H1 (cell line): ENCODE measurements at regions not wholly inside any gene's neighbourhood (a gene's known extent, or its start where the extent isn't known, plus 50 kb on each side); places are given as distances from the start of the nearest gene placed in this dataset.

ENCODE experiments used
- CTCF ChIA-PET: fragments of 300-600 bp; sonication (Branson Sonifier 250); formaldehyde crosslinking; loops from one replicate; lab custom pipeline; 2021; ENCODE audit not compliant: partially characterized antibody; lab: Charles Lee
- POLR2A ChIA-PET: fragments of 300-600 bp; sonication (Branson Sonifier 250); formaldehyde crosslinking; loops from one replicate; lab custom pipeline; 2021; ENCODE audit warnings: inconsistent platforms; ENCODE audit not compliant: partially characterized antibody; lab: Charles Lee
- DNase-seq, 2 experiments: peaks; one replicate each; pipeline versions ENCODE4 v3.0.0 to v3.0.0-alpha.2; 2010 to 2022; ENCODE audit warnings: low spot score in 2 of 2, low read depth in 1 of 2, mixed read lengths in 1 of 2
- FAIRE-seq: peaks from 2 replicates; lab custom pipeline; 2011; peaks lifted over from hg19 to GRCh38; lab: Jason Lieb, UNC
- H2AFZ ChIP-seq: 2 replicates; pipeline ENCODE4 v1.8.1; 2012; ENCODE audit warnings: low read length, inconsistent platforms
- H2AK5ac ChIP-seq: 2 replicates; pipeline ENCODE4 v1.6.1; 2013; ENCODE audit warnings: low read depth, low read length
- H2BK120ac ChIP-seq: replicated peaks from 2 replicates; pipeline ENCODE3; 2013; ENCODE audit warnings: low read depth, low read length, inconsistent platforms
- H2BK12ac ChIP-seq: 2 replicates; pipeline ENCODE4 v1.6.1; 2013; ENCODE audit warnings: low read depth, low read length
- H2BK15ac ChIP-seq: 2 replicates; pipeline ENCODE4 v1.6.1; 2013; ENCODE audit warnings: low read length
- H2BK20ac ChIP-seq: 2 replicates; pipeline ENCODE4 v1.6.1; 2013; ENCODE audit warnings: low read length
- H2BK5ac ChIP-seq: 2 replicates; pipeline ENCODE4 v1.6.1; 2013; ENCODE audit warnings: low read depth, low read length
- H3K14ac ChIP-seq: 2 replicates; pipeline ENCODE4 v1.6.1; 2013; ENCODE audit warnings: inconsistent platforms; ENCODE audit not compliant: insufficient read length
- H3K18ac ChIP-seq: 2 replicates; pipeline ENCODE4 v1.6.1; 2013; ENCODE audit warnings: low read length; ENCODE audit errors: extremely low read depth
- H3K23ac ChIP-seq: 2 replicates; pipeline ENCODE4 v1.6.1; 2013; ENCODE audit warnings: inconsistent platforms; ENCODE audit not compliant: insufficient read length
- H3K23me2 ChIP-seq: 2 replicates; pipeline ENCODE4 v1.6.1; 2013; ENCODE audit warnings: low read depth, low read length
- H3K27ac ChIP-seq: 2 replicates; pipeline ENCODE4 v1.6.1; 2011; ENCODE audit warnings: low read depth, low read length, inconsistent platforms
- H3K27me3 ChIP-seq, 4 experiments: replicated peaks in 1 of 4; 1 replicate in 1 of 4; 2 replicates in 3 of 4; pipeline versions ENCODE4 v1.6.1 to v1.8.1; 2011 to 2013; ENCODE audit warnings: low read length in 3 of 4, mild to moderate bottlenecking in 3 of 4, inconsistent platforms in 2 of 4, mixed read lengths in 2 of 4, moderate library complexity in 1 of 4; ENCODE audit not compliant: control insufficient read depth in 3 of 4, insufficient read depth in 3 of 4; ENCODE audit errors: extremely low read depth in 1 of 4
- H3K36me3 ChIP-seq, 4 experiments: 2 replicates each; pipeline versions ENCODE4 v1.6.1 to v1.8.1; 2011 to 2013; ENCODE audit warnings: mild to moderate bottlenecking in 4 of 4, low read length in 3 of 4, moderate library complexity in 2 of 4, control low read depth in 1 of 4, inconsistent platforms in 1 of 4; ENCODE audit not compliant: insufficient read depth in 4 of 4, control insufficient read depth in 2 of 4
- H3K4ac ChIP-seq: replicated peaks from 2 replicates; pipeline ENCODE3; 2013; ENCODE audit warnings: low read length, low read depth, mixed read lengths, inconsistent platforms; ENCODE audit not compliant: insufficient read length
- H3K4me1 ChIP-seq, 4 experiments: replicated peaks in 1 of 4; 1 replicate in 1 of 4; 2 replicates in 3 of 4; pipeline versions ENCODE4 v1.6.1 to v1.8.1; 2011 to 2013; ENCODE audit warnings: low read length in 3 of 4, inconsistent platforms in 2 of 4, mixed read lengths in 1 of 4; ENCODE audit not compliant: insufficient read depth in 4 of 4, control insufficient read depth in 3 of 4
- H3K4me2 ChIP-seq, 2 experiments: 2 replicates each; pipeline versions ENCODE4 v1.6.1 to v1.8.1; 2011 to 2013; ENCODE audit warnings: low read depth in 2 of 2, low read length in 2 of 2, control low read depth in 1 of 2, inconsistent platforms in 1 of 2, mild to moderate bottlenecking in 1 of 2; ENCODE audit not compliant: insufficient read depth in 1 of 2
- H3K4me3 ChIP-seq, 4 experiments: fragments of 200-600, 300-600 bp in 1 of 4; sonication (generic), shearing (Covaris generic), sonication (Bioruptor Twin) in 1 of 4; 2 replicates each; pipeline versions ENCODE4 v1.5.1 to v1.8.1; 2011 to 2016; ENCODE audit warnings: low read length in 4 of 4, low read depth in 3 of 4, control low read depth in 2 of 4, inconsistent platforms in 2 of 4, mild to moderate bottlenecking in 2 of 4, mixed read lengths in 1 of 4, moderate library complexity in 1 of 4; ENCODE audit not compliant: insufficient read depth in 2 of 4; ENCODE audit errors: extremely low read depth in 1 of 4
- H3K56ac ChIP-seq: replicated peaks from 2 replicates; pipeline ENCODE3; 2013; ENCODE audit warnings: low read depth, mild to moderate bottlenecking, mixed read lengths, low read length, inconsistent platforms; ENCODE audit not compliant: insufficient read length
- H3K79me1 ChIP-seq: 2 replicates; pipeline ENCODE4 v1.6.1; 2013; ENCODE audit warnings: low read depth, low read length, control low read depth
- H3K79me2 ChIP-seq, 2 experiments: 2 replicates each; pipeline versions ENCODE4 v1.6.1 to v1.8.1; 2012 to 2013; ENCODE audit warnings: low read length in 2 of 2, mild to moderate bottlenecking in 2 of 2, inconsistent platforms in 1 of 2; ENCODE audit not compliant: insufficient read depth in 2 of 2, control insufficient read depth in 1 of 2
- H3K9ac ChIP-seq, 4 experiments: replicated peaks in 1 of 4; 1 replicate in 1 of 4; 2 replicates in 3 of 4; pipeline versions ENCODE4 v1.6.1 to v1.8.1; 2011 to 2013; ENCODE audit warnings: low read depth in 3 of 4, low read length in 3 of 4, control low read depth in 2 of 4, mild to moderate bottlenecking in 2 of 4, moderate library complexity in 2 of 4, inconsistent platforms in 1 of 4; ENCODE audit errors: extremely low read depth in 1 of 4
- H3K9me3 ChIP-seq, 2 experiments: 2 replicates each; pipeline versions ENCODE4 v1.6.1 to v1.8.1; 2012 to 2013; ENCODE audit warnings: mild to moderate bottlenecking in 2 of 2, moderate library complexity in 2 of 2, control low read depth in 1 of 2, inconsistent platforms in 1 of 2, low read depth in 1 of 2, low read length in 1 of 2, mixed read lengths in 1 of 2; ENCODE audit not compliant: insufficient read depth in 2 of 2
- H4K20me1 ChIP-seq, 2 experiments: replicated peaks in 1 of 2; 2 replicates each; pipeline versions ENCODE3 to v1.8.1; 2011 to 2013; ENCODE audit warnings: inconsistent platforms in 2 of 2, low read length in 2 of 2, mild to moderate bottlenecking in 1 of 2; ENCODE audit not compliant: insufficient read depth in 2 of 2, control insufficient read depth in 1 of 2
- H4K5ac ChIP-seq: 2 replicates; pipeline ENCODE4 v1.6.1; 2013; ENCODE audit warnings: low read length, low read depth, mixed read lengths, inconsistent platforms; ENCODE audit not compliant: insufficient read length
- H4K8ac ChIP-seq: 2 replicates; pipeline ENCODE4 v1.8.0; 2013; ENCODE audit warnings: mild to moderate bottlenecking, moderate library complexity, low read length, inconsistent platforms; ENCODE audit not compliant: insufficient read depth; ENCODE audit errors: extremely low read depth
- H4K91ac ChIP-seq: replicated peaks from 2 replicates; pipeline ENCODE3; 2013; ENCODE audit warnings: low read length, mixed read lengths, inconsistent platforms; ENCODE audit not compliant: insufficient read length
- CHD2 ChIP-seq: IDR thresholded peaks from 2 replicates; pipeline ENCODE4 v1.6.1; 2012; ENCODE audit warnings: low read length, improper control_type of control experiment
- KDM1A ChIP-seq: fragments of 200-600, 300-600 bp; sonication (generic); IDR thresholded peaks from 2 replicates; pipeline ENCODE4 v1.7.1; 2016; ENCODE audit warnings: mild to moderate bottlenecking, low read length, borderline replicate concordance
- KDM5A ChIP-seq: fragments of 200-600 bp; IDR thresholded peaks from 2 replicates; pipeline ENCODE4 v1.7.1; 2012; ENCODE audit warnings: mild to moderate bottlenecking, low read length, inconsistent platforms, mixed read lengths
- POLR2A ChIP-seq, 2 experiments: IDR thresholded peaks; 1 replicate in 1 of 2; 2 replicates in 1 of 2; pipeline ENCODE4 v1.6.1; 2011; ENCODE audit warnings: low read depth in 2 of 2, low read length in 2 of 2, mild to moderate bottlenecking in 2 of 2; ENCODE audit errors: control extremely low read depth in 1 of 2
- SIN3A ChIP-seq, 2 experiments: IDR thresholded peaks in 1 of 2; conservative IDR thresholded peaks in 1 of 2; 2 replicates each; pipeline ENCODE4 v1.6.1; 2011 to 2012; ENCODE audit warnings: low read length in 2 of 2, improper control_type of control experiment in 1 of 2, low read depth in 1 of 2, mild to moderate bottlenecking in 1 of 2
- TBP ChIP-seq: IDR thresholded peaks from 2 replicates; pipeline ENCODE4 v1.6.1; 2011; ENCODE audit warnings: low read depth, low read length, improper control_type of control experiment
- WGBS, 2 experiments: shearing (Covaris generic) in 1 of 2; methylation state at CpG; one replicate each; pipeline versions ENCODE4 v1.1.6 to v1.1.7; 2013 to 2015; ENCODE audit warnings: low lambda C conversion rate in 2 of 2, mixed read lengths in 2 of 2, inconsistent platforms in 1 of 2, low coverage in 1 of 2, missing lambda C conversion rate in 1 of 2; ENCODE audit not compliant: insufficient replicate concordance in 2 of 2, insufficient coverage in 1 of 2, insufficient read length in 1 of 2; ENCODE audit errors: extremely low coverage in 1 of 2, missing lambda C conversion rate in 1 of 2; 5-methylcytosine and 5-hydroxymethylcytosine counted together

DNA sequence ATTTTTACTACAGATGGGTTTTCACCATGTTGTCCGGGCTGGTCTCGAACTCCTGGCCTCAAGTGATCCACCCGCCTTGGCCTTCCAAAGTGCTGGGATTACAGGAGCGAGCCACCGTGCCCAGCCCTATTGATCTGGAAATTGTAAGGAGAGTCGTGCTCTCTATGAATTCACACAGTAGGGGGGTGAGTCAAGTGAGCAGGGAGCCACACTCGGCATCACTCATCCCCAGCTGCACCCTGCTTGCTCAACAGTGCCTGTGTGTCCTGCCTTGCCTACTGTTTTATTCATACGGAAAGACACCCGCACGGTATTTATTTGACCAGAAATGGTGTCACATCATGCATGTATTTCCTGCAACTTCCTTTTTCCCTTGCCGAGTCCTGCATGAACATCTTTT, 157.2 kb upstream of the FOXF1 start:
- no peak for FAIRE-seq
- Histone ChIP-seq H4K5ac (no peak overlapping the region), H3K4me2 (no peak overlapping the region), H3K14ac (no peak overlapping the region), H3K4me1 (peaks cover 0 to 9% (median 5%) of the 10 kb centered on the region in 4 experiments; a peak in 4 of 7 replicates), H2AK5ac (no peak overlapping the region), H3K36me3 (no peaks in the 10 kb centered on the region), H4K91ac (no peak overlapping the region), H3K9ac (no peak overlapping the region), H3K56ac (no peak overlapping the region), H3K23me2 (no peaks in the 10 kb centered on the region), H3K23ac (no peak overlapping the region), H3K79me1 (no peaks in the 10 kb centered on the region), H3K27me3 (0 out of 7 replicates have a peak, but pooled peaks cover 0 to 3% (median 0%) of the 10 kb centered on the region in 4 experiments)
- no peak for TF ChIP-seq CHD2
- no peak for TF ChIP-seq KDM5A
- no peak for TF ChIP-seq POLR2A (IDR thresholded peaks at IDR 0.05; ENCODE audit: control extremely low read depth in 1 of 2, low read depth in 2 of 2, low read length in 2 of 2)
- no peak for TF ChIP-seq KDM1A
- no peak for TF ChIP-seq TBP
- no peak for TF ChIP-seq SIN3A (conservative IDR thresholded peaks at IDR 0.05 in 1 of 2, IDR thresholded peaks at IDR 0.05 in 1 of 2; ENCODE audit: low read depth in 1 of 2, low read length in 2 of 2)
- TF ChIP-seq, all 59 proteins: peak for 0
- WGBS, 2 experiments: 73% methylated on average over 9 of the region's 11 CpGs; no CpG with 5 or more reads in 1 of the 2 experiments
- Histone ChIP-seq H4K8ac (no peak overlapping the region), H3K27ac (no peak overlapping the region), H3K4me3 (no peak overlapping the region), H2BK20ac (no peak overlapping the region), H3K79me2 (no peaks in the 10 kb centered on the region), H2BK5ac (no peak overlapping the region), H3K18ac (no peak overlapping the region), H4K20me1 (no peaks in the 10 kb centered on the region), H2AFZ (no peak overlapping the region), H3K4ac (no peak overlapping the region), H2BK12ac (no peak overlapping the region), H3K9me3 (peaks cover 8% of the 10 kb centered on the region in 2 experiments; a peak in 3 of 4 replicates), H2BK15ac (no peak overlapping the region), H2BK120ac (no peak overlapping the region)
- ChIA-PET CTCF (interaction anchor here (1.1 kb wide), 1 partner anchor 100 kb away, joined by 5 read pairs; no protein-coding TSS in a partner anchor), POLR2A (no interaction called here)
- DNase-seq: no peak
